T-helper 1 cell treated with Interleukin-12 subunit alpha and Interleukin-12 subunit beta and Interleukin-4 antibody, amounts not matched to agents 30 μg/mL and 1 μg/mL, for 36 hours (primary cell): ENCODE measurements at regions not wholly inside any gene's neighbourhood (a gene's known extent, or its start where the extent isn't known, plus 50 kb on each side); places are given as distances from the start of the nearest gene placed in this dataset.
"Not testable (repeated sequence)": the region's sequence is repeated elsewhere in the genome, so short reads cannot be mapped to it uniquely, and the experiment has no call there.

Experiments used
- H3K27ac Mint-ChIP-seq: one replicate; pipeline ENCODE4 v1.8.0; 2021; ENCODE audit warnings: mild to moderate bottlenecking, mixed read lengths
- H3K27me3 Mint-ChIP-seq: one replicate; pipeline ENCODE4 v1.8.0; 2021; ENCODE audit warnings: low read depth, mixed read lengths
- H3K36me3 Mint-ChIP-seq: one replicate; pipeline ENCODE4 v1.8.0; 2021; ENCODE audit warnings: low read depth, mixed read lengths
- H3K4me1 Mint-ChIP-seq: one replicate; pipeline ENCODE4 v1.8.0; 2021; ENCODE audit warnings: low read depth, mixed read lengths
- H3K4me3 Mint-ChIP-seq: one replicate; pipeline ENCODE4 v1.8.0; 2021; ENCODE audit warnings: mild to moderate bottlenecking, moderate library complexity, mixed read lengths
- H3K9me3 Mint-ChIP-seq: one replicate; pipeline ENCODE4 v1.8.0; 2021; ENCODE audit warnings: mixed read lengths

- no peak overlapping the region for H3K4me3 Mint-ChIP-seq
- H3K27ac Mint-ChIP-seq: no peak overlapping the region
- H3K4me1 Mint-ChIP-seq: no peaks in the 10 kb centered on the region
- H3K9me3 Mint-ChIP-seq: no peaks in the 10 kb centered on the region
- H3K36me3 Mint-ChIP-seq: no peaks in the 10 kb centered on the region
- H3K27me3 Mint-ChIP-seq: peaks cover 4% of the 10 kb centered on the region
Measured at GRCh38 chr6:37580176-37580955, 80.7 kb upstream of the CCDC167 start.

GRCh38 chr6:37579444-37580067 lies 79.9 kb upstream of the CCDC167 start:
- no peak overlapping the region for H3K27ac Mint-ChIP-seq
- no peaks in the 10 kb centered on the region for H3K4me1 Mint-ChIP-seq
- no peaks in the 10 kb centered on the region for H3K9me3 Mint-ChIP-seq
- H3K36me3 Mint-ChIP-seq: no peaks in the 10 kb centered on the region
- peaks cover 4% of the 10 kb centered on the region for H3K27me3 Mint-ChIP-seq
- H3K4me3 Mint-ChIP-seq: no peak overlapping the region

- H3K4me1 Mint-ChIP-seq: no peaks in the 10 kb centered on the region
- no peaks in the 10 kb centered on the region for H3K36me3 Mint-ChIP-seq
- H3K9me3 Mint-ChIP-seq: no peaks in the 10 kb centered on the region
- H3K27ac Mint-ChIP-seq: no peak overlapping the region
- no peaks in the 10 kb centered on the region for H3K27me3 Mint-ChIP-seq
- no peak overlapping the region for H3K4me3 Mint-ChIP-seq
Measured at GRCh38 chr6:37578104-37578503, 78.4 kb upstream of the CCDC167 start.

GRCh38 chr6:37576336-37576737 lies 76.6 kb upstream of the CCDC167 start:
- H3K27ac Mint-ChIP-seq: no peak overlapping the region
- H3K27me3 Mint-ChIP-seq: no peaks in the 10 kb centered on the region
- H3K4me1 Mint-ChIP-seq: no peaks in the 10 kb centered on the region
- no peaks in the 10 kb centered on the region for H3K36me3 Mint-ChIP-seq
- no peaks in the 10 kb centered on the region for H3K9me3 Mint-ChIP-seq
- H3K4me3 Mint-ChIP-seq: no peak overlapping the region

GRCh38 chr6:37575221-37575620 lies 75.5 kb upstream of the CCDC167 start:
- H3K4me3 Mint-ChIP-seq: no peak overlapping the region
- no peak overlapping the region for H3K27ac Mint-ChIP-seq
- H3K4me1 Mint-ChIP-seq: no peaks in the 10 kb centered on the region
- H3K27me3 Mint-ChIP-seq: peaks cover 6% of the 10 kb centered on the region
- H3K36me3 Mint-ChIP-seq: no peaks in the 10 kb centered on the region
- H3K9me3 Mint-ChIP-seq: no peaks in the 10 kb centered on the region

GRCh38 chr6:37572334-37572733 lies 72.6 kb upstream of the CCDC167 start:
- H3K4me1 Mint-ChIP-seq: no peaks in the 10 kb centered on the region
- no peak overlapping the region for H3K4me3 Mint-ChIP-seq
- peaks cover 7% of the 10 kb centered on the region for H3K27me3 Mint-ChIP-seq
- H3K9me3 Mint-ChIP-seq: no peaks in the 10 kb centered on the region
- no peaks in the 10 kb centered on the region for H3K36me3 Mint-ChIP-seq
- no peak overlapping the region for H3K27ac Mint-ChIP-seq

GRCh38 chr6:37570482-37571133 lies 70.9 kb upstream of the CCDC167 start:
- Mint-ChIP-seq H3K36me3 (no peaks in the 10 kb centered on the region), H3K4me1 (no peaks in the 10 kb centered on the region), H3K9me3 (no peaks in the 10 kb centered on the region), H3K27me3 (peaks cover 7% of the 10 kb centered on the region), H3K27ac (no peak overlapping the region), H3K4me3 (no peak overlapping the region)

- Mint-ChIP-seq H3K4me3 (no peak overlapping the region), H3K36me3 (no peaks in the 10 kb centered on the region), H3K4me1 (no peaks in the 10 kb centered on the region), H3K27me3 (peaks cover 13% of the 10 kb centered on the region), H3K27ac (no peak overlapping the region), H3K9me3 (no peaks in the 10 kb centered on the region)
Measured at GRCh38 chr6:37569743-37570481, 70.2 kb upstream of the CCDC167 start.

GRCh38 chr6:37569317-37569716 lies 69.6 kb upstream of the CCDC167 start:
- Mint-ChIP-seq H3K9me3 (no peaks in the 10 kb centered on the region), H3K4me3 (no peak overlapping the region), H3K27ac (no peak overlapping the region), H3K36me3 (no peaks in the 10 kb centered on the region), H3K27me3 (peaks cover 16% of the 10 kb centered on the region), H3K4me1 (no peaks in the 10 kb centered on the region)

GRCh38 chr6:37566950-37567349 lies 67.3 kb upstream of the CCDC167 start:
- Mint-ChIP-seq H3K27me3 (peaks cover 24% of the 10 kb centered on the region), H3K9me3 (no peaks in the 10 kb centered on the region), H3K27ac (no peak overlapping the region), H3K4me3 (no peak overlapping the region), H3K36me3 (no peaks in the 10 kb centered on the region), H3K4me1 (no peaks in the 10 kb centered on the region)

- H3K4me1 Mint-ChIP-seq: no peaks in the 10 kb centered on the region
- no peak overlapping the region for H3K27ac Mint-ChIP-seq
- no peaks in the 10 kb centered on the region for H3K36me3 Mint-ChIP-seq
- H3K4me3 Mint-ChIP-seq: peak overlapping the region; percentile 43
- H3K27me3 Mint-ChIP-seq: peaks cover 27% of the 10 kb centered on the region
- H3K9me3 Mint-ChIP-seq: no peaks in the 10 kb centered on the region
Measured at GRCh38 chr6:37566111-37566949, 66.6 kb upstream of the CCDC167 start.

GRCh38 chr6:37565267-37566110 lies 65.8 kb upstream of the CCDC167 start:
- Mint-ChIP-seq H3K27ac (no peak overlapping the region), H3K4me1 (no peaks in the 10 kb centered on the region), H3K36me3 (no peaks in the 10 kb centered on the region), H3K9me3 (no peaks in the 10 kb centered on the region), H3K4me3 (peak overlapping the region; percentile 43), H3K27me3 (peaks cover 27% of the 10 kb centered on the region)

- peaks cover 39% of the 10 kb centered on the region for H3K27me3 Mint-ChIP-seq
- H3K27ac Mint-ChIP-seq: not testable (repeated sequence)
Measured at GRCh38 chr6:37562926-37563288, 63.2 kb upstream of the CCDC167 start.

More at GRCh38 chr6:37562926-37563288, 63.2 kb upstream of the CCDC167 start:
- not testable (repeated sequence) for H3K9me3 Mint-ChIP-seq, H3K4me3 Mint-ChIP-seq, H3K36me3 Mint-ChIP-seq, H3K4me1 Mint-ChIP-seq
